ENCODE measurements at regions not wholly inside any gene's neighbourhood (a gene's known extent, or its start where the extent isn't known, plus 50 kb on each side); places are given as distances from the start of the nearest gene placed in this dataset.

- no peak overlapping the region for H3K4me3 ChIP-seq (ENCODE audit: low read depth, low read length)
These were observed 104.3 kb downstream of the FGF18 start for GRCh38 chr5:171523781-171524180.

GRCh38 chr5:171524466-171524865 lies 105.0 kb downstream of the FGF18 start:
- TF ChIP-seq, protein P1, sequence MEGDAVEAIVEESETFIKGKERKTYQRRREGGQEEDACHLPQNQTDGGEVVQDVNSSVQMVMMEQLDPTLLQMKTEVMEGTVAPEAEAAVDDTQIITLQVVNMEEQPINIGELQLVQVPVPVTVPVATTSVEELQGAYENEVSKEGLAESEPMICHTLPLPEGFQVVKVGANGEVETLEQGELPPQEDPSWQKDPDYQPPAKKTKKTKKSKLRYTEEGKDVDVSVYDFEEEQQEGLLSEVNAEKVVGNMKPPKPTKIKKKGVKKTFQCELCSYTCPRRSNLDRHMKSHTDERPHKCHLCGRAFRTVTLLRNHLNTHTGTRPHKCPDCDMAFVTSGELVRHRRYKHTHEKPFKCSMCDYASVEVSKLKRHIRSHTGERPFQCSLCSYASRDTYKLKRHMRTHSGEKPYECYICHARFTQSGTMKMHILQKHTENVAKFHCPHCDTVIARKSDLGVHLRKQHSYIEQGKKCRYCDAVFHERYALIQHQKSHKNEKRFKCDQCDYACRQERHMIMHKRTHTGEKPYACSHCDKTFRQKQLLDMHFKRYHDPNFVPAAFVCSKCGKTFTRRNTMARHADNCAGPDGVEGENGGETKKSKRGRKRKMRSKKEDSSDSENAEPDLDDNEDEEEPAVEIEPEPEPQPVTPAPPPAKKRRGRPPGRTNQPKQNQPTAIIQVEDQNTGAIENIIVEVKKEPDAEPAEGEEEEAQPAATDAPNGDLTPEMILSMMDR (IDR thresholded peaks at IDR 0.05; ENCODE audit: low read depth, low read length), result no peak

More at GRCh38 chr5:171523781-171524180, 104.3 kb downstream of the FGF18 start:
- TF ChIP-seq, protein P1 (IDR thresholded peaks at IDR 0.05; ENCODE audit: low read depth, low read length), result no peak

GRCh38 chr5:171525085-171525484 lies 105.6 kb downstream of the FGF18 start:
- no peak overlapping the region for H3K4me3 ChIP-seq (ENCODE audit: low read depth, low read length)
- TF ChIP-seq, protein P1 (IDR thresholded peaks at IDR 0.05; ENCODE audit: low read depth, low read length), result no peak

More at GRCh38 chr5:171524466-171524865, 105.0 kb downstream of the FGF18 start:
- no peak overlapping the region for H3K4me3 ChIP-seq (ENCODE audit: low read depth, low read length)

DNA sequence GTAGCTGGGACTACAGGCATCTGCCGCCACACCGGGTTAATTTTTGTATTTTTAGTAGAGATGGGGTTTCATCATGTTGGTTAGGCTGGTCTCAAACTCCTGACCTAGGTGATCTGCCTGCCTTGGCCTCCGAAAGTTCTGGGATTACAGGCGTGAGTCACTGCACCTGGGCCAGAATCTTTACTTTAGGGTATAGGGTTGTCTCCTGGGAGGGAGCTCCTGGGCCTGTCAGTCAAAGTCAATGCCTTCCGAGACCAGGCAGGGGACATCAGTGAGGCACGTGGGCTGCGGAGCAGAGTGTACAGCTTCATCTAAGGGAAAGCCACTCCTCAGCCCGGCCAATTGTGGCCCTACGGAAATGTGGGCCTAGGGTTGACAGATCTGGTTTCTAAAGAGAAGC lies 108.6 kb downstream of the FGF18 start:
- TF ChIP-seq, protein P1 (IDR thresholded peaks at IDR 0.05; ENCODE audit: low read depth, low read length), result no peak
- H3K4me3 ChIP-seq (ENCODE audit: low read depth, low read length), result no peak overlapping the region

DNA sequence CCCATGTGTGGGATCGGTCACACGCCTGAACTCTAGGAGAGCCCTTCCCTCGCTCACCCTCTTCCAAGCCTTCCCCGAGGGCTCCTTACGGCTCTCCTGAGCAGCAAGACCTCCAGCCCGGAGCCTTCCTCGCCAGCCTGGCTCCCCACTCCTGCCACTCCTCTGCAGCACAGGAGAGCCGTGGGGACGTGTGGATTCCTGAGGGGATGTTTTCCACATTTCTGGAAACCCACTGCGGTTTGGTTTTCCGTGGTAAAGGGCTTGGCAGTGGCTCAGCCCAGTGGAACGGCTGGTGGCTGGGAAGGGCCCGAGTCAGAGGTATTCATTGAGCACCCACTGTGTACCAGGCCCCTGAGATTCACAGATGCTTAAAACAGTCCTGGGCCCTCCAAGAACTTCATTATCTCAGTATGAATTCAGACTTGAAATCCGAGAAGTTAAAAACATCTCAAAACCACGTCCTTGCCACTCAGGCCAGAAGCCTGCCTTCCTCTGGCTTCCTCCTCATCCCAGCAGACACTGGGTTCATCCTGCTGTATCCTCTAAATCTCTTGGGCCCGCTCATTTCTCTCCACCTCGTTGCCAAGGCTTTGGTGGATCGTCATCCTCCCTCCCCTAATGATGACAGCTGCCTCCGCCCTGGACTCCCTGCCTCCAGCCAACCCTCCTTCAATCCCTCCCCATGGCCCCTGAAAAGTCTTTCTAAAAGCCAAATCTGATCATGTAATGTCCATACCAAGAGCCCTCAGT lies 109.6 kb downstream of the FGF18 start:
- TF ChIP-seq, protein P1 (IDR thresholded peaks at IDR 0.05; ENCODE audit: low read depth, low read length), result no peak
- no peak overlapping the region for H3K4me3 ChIP-seq (ENCODE audit: low read depth, low read length)

GRCh38 chr5:171531638-171532037 lies 112.2 kb downstream of the FGF18 start:
- H3K4me3 ChIP-seq (ENCODE audit: low read depth, low read length), result no peak overlapping the region

DNA sequence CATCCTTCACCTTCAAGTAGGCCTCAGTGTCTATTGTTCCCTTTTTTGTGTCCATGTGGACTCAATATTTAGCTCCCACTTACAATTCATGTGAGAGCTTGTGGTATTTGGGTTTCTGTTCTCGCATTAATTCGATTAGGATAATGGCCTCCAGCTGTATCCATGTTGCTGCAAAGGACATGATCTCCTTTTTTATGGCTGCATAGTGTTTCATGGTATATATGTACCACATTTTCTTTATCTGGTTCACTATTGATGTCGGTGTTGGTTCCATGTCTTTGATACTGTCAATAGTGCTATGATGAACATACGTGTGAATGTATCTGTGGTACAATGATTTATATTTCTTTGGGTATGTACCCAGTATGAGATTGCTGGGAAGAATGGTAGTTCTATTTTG lies 113.7 kb downstream of the FGF18 start:
- no peak overlapping the region for H3K4me3 ChIP-seq (ENCODE audit: low read depth, low read length)
- TF ChIP-seq, protein P1 (IDR thresholded peaks at IDR 0.05; ENCODE audit: low read depth, low read length), result no peak

More at GRCh38 chr5:171531638-171532037, 112.2 kb downstream of the FGF18 start:
- TF ChIP-seq, protein P1 (IDR thresholded peaks at IDR 0.05; ENCODE audit: low read depth, low read length), result no peak

All from WI38 (cell line).